Kidney epithelial cell (primary cell): ENCODE measurements at regions not wholly inside any gene's neighbourhood (a gene's known extent, or its start where the extent isn't known, plus 50 kb on each side); places are given as distances from the start of the nearest gene placed in this dataset.

Experiments
- DNase-seq: peaks from one replicate; pipeline ENCODE4 v3.0.0-alpha.2; 2010; ENCODE audit warnings: low read depth
- H3K27me3 ChIP-seq: 2 replicates; pipeline ENCODE4 v1.6.0; 2011; ENCODE audit warnings: low read length; ENCODE audit not compliant: control insufficient read depth, insufficient read depth
- H3K36me3 ChIP-seq: 2 replicates; pipeline ENCODE4 v1.5.1; 2011; ENCODE audit warnings: low read length; ENCODE audit not compliant: control insufficient read depth, insufficient read depth
- H3K4me3 ChIP-seq: 2 replicates; pipeline ENCODE4 v1.5.1; 2011; ENCODE audit warnings: low read depth, mild to moderate bottlenecking, control low read depth, low read length
- CTCF ChIP-seq: IDR thresholded peaks from 2 replicates; pipeline ENCODE4 v1.5.1; 2011; ENCODE audit warnings: mild to moderate bottlenecking, moderate library complexity, low read length, control low read depth, inconsistent platforms; ENCODE audit not compliant: insufficient read depth, poor library complexity, severe bottlenecking

GRCh38 chr3:18132991-18133390, 292.1 kb downstream of the SATB1 start:
- Histone ChIP-seq H3K27me3 (peaks cover 3% of the 10 kb centered on the region), H3K4me3 (no peak overlapping the region), H3K36me3 (no peaks in the 10 kb centered on the region)
- no peak for TF ChIP-seq CTCF
- DNase-seq: no peak

DNA sequence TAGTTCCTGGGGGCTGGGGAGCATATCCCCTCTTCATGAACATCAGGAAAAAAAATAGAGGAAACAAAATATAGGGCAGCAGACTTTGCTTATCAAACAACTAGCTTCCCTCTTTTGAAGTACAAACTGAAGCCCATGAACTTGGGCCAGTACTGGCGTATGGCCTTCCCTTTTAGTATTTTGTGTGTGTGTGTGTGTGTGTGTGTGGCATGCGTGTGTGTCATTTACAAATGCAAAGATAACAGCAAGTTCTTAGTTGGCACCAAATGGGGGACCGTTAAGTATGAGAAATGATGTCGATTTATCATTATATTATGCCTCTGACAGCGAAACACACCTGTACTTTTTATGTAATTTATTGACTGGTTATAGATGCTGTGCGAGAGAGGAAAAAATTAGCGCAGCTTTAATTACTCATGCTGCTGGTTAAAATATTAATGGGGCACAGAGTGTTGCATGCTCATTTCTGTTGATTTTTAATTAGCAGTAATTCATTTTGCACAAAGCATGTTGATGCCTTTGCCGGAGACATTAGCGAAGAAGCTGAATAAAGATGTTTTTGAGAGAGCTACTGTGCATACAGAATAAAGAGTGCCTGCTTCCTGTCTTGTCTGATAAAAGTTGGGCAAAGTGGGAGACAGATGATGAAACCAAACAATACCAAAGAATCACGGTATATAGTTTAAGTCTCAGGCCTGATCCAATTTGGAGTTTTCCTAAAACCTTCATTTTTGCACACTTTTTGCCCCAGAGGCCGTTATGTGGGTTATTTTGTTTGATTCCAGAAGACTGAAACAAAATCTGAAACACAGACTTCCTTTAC, 297.1 kb downstream of the SATB1 start:
- DNase-seq: no peak
- H3K36me3 ChIP-seq: no peaks in the 10 kb centered on the region
- peaks cover 3% of the 10 kb centered on the region for H3K27me3 ChIP-seq
- H3K4me3 ChIP-seq: no peak overlapping the region
- no peak for TF ChIP-seq CTCF

GRCh38 chr3:18127174-18127858, 297.8 kb downstream of the SATB1 start:
- DNase-seq: no peak
- Histone ChIP-seq H3K27me3 (peaks cover 3% of the 10 kb centered on the region), H3K36me3 (no peaks in the 10 kb centered on the region), H3K4me3 (no peak overlapping the region)
- no peak for TF ChIP-seq CTCF

- DNase-seq: no peak
- Histone ChIP-seq H3K27me3 (peaks cover 3% of the 10 kb centered on the region), H3K4me3 (no peak overlapping the region), H3K36me3 (no peaks in the 10 kb centered on the region)
- TF ChIP-seq CTCF: no peak
Observed at GRCh38 chr3:18126772-18127171, 298.4 kb downstream of the SATB1 start.

GRCh38 chr3:18124501-18124900, 300.6 kb downstream of the SATB1 start:
- TF ChIP-seq CTCF: no peak
- H3K4me3 ChIP-seq: no peak overlapping the region
- peak; percentile 67 for DNase-seq
- no peaks in the 10 kb centered on the region for H3K36me3 ChIP-seq
- H3K27me3 ChIP-seq: peaks cover 3% of the 10 kb centered on the region
